BJ (cell line): ENCODE measurements at regions not wholly inside any gene's neighbourhood (a gene's known extent, or its start where the extent isn't known, plus 50 kb on each side); places are given as distances from the start of the nearest gene placed in this dataset.

ENCODE experiments used
- CTCF ChIA-PET: fragments of 350-600 bp; formaldehyde crosslinking; extraction: SDS; loops from one replicate; lab custom pipeline; 2021; ENCODE audit warnings: antibody characterized with exemption, inconsistent platforms; lab: Yijun Ruan, JAX
- POLR2A ChIA-PET: fragments of 300-600 bp; sonication (Branson Sonifier 250); formaldehyde crosslinking; extraction: SDS; loops from one replicate; lab custom pipeline; 2021; ENCODE audit warnings: antibody characterized with exemption; lab: Charles Lee
- DNase-seq: peaks from one replicate; pipeline ENCODE4 v3.0.0-alpha.2; 2011; ENCODE audit warnings: low read depth
- H3K27me3 ChIP-seq: 2 replicates; pipeline ENCODE4 v1.6.0; 2011; ENCODE audit warnings: low read length; ENCODE audit not compliant: control insufficient read depth, insufficient read depth
- H3K36me3 ChIP-seq: 2 replicates; pipeline ENCODE4 v1.5.1; 2011; ENCODE audit warnings: low read length; ENCODE audit not compliant: control insufficient read depth, insufficient read depth
- H3K4me3 ChIP-seq: 2 replicates; pipeline ENCODE4 v1.5.1; 2011; ENCODE audit warnings: low read depth, mild to moderate bottlenecking, control low read depth, low read length
- CTCF ChIP-seq: IDR thresholded peaks from 2 replicates; pipeline ENCODE4 v1.5.1; 2011; ENCODE audit warnings: low read depth, mild to moderate bottlenecking, control low read depth, inconsistent platforms, low read length, moderate library complexity; ENCODE audit not compliant: insufficient read depth

DNA sequence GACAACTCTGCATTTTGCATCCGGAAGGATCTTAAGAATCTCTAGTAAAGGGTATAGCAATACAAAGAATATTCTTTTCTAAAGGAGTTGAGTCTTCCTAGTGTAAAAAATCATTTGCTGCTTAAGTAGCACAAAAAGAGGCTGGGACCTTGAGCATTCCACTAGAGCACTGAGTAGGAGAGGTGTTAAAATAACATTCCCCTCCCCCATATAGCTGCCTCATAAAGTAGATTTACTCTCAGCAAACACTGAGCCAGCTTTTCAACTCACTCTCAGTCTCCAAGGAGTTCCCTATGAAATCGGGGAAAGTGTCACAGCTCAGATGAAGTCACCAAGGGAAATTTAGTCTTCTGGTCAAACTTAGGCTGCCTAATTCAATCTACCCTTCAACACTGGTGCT is 592.7 kb downstream of the ETNK1 start:
- H3K4me3 ChIP-seq, result no peak overlapping the region
- no peak for TF ChIP-seq CTCF
- H3K36me3 ChIP-seq, result no peaks in the 10 kb centered on the region
- no peaks in the 10 kb centered on the region for H3K27me3 ChIP-seq
- ChIA-PET CTCF (interaction anchor here (1.7 kb wide), 1 partner anchor 12 kb away, joined by 4 read pairs; no protein-coding TSS in a partner anchor), POLR2A (no interaction called here)
- no peak for DNase-seq

GRCh38 chr12:23221066-23221465 is 596.1 kb downstream of the ETNK1 start:
- no peaks in the 10 kb centered on the region for H3K27me3 ChIP-seq
- H3K36me3 ChIP-seq, result no peaks in the 10 kb centered on the region
- no peak for TF ChIP-seq CTCF
- CTCF ChIA-PET, result no interaction called here
- H3K4me3 ChIP-seq, result no peak overlapping the region
- POLR2A ChIA-PET, result no interaction called here
- DNase-seq, result no peak

GRCh38 chr12:23221926-23222325 is 597.0 kb downstream of the ETNK1 start:
- ChIA-PET POLR2A (no interaction called here), CTCF (no interaction called here)
- no peak for DNase-seq

GRCh38 chr12:23222801-23223200 is 597.8 kb downstream of the ETNK1 start:
- ChIA-PET CTCF (interaction anchor here (0.7 kb wide), 1 partner anchor 21 kb away, joined by 3 read pairs; no protein-coding TSS in a partner anchor), POLR2A (no interaction called here)
- Histone ChIP-seq H3K27me3 (no peaks in the 10 kb centered on the region), H3K36me3 (no peaks in the 10 kb centered on the region), H3K4me3 (no peak overlapping the region)
- no peak for TF ChIP-seq CTCF
- no peak for DNase-seq

More at GRCh38 chr12:23221926-23222325, 597.0 kb downstream of the ETNK1 start:
- Histone ChIP-seq H3K4me3 (no peak overlapping the region), H3K36me3 (no peaks in the 10 kb centered on the region), H3K27me3 (no peaks in the 10 kb centered on the region)
- no peak for TF ChIP-seq CTCF

DNA sequence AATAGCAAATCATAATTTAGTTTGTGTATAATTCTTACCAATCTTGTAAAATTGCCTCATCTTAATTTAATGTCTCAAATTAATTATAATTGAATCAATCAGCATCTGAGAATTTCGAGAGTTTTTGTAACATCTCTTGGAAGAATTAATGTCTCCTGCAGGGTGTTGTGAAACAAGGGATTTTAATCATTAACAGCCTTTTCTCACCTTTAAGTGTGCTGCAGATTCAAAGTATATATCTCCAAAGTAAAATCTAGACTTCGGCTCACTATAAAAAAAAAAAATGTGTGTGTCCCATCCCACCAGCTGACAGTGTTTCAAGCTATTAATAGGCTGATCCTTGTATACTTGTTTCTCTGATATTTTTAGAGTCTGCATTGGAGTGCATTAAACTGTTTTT is 603.1 kb downstream of the ETNK1 start:
- H3K36me3 ChIP-seq, result no peaks in the 10 kb centered on the region
- POLR2A ChIA-PET, result no interaction called here
- H3K27me3 ChIP-seq, result no peaks in the 10 kb centered on the region
- H3K4me3 ChIP-seq, result no peak overlapping the region
- TF ChIP-seq CTCF, result no peak
- no peak for DNase-seq
- CTCF ChIA-PET, result no interaction called here
